Ishikawa (cell line): ENCODE measurements at regions not wholly inside any gene's neighbourhood (a gene's known extent, or its start where the extent isn't known, plus 50 kb on each side); places are given as distances from the start of the nearest gene placed in this dataset.

Experiments used
- CEBPB ChIP-seq: IDR thresholded peaks from 2 replicates; pipeline ENCODE4 v1.6.1; 2012
- CREB1 ChIP-seq: IDR thresholded peaks from 2 replicates; pipeline ENCODE4 v1.6.1; 2012; ENCODE audit warnings: low read depth
- EGR1 ChIP-seq: IDR thresholded peaks from 2 replicates; pipeline ENCODE4 v1.6.1; 2012
- EP300 ChIP-seq: IDR thresholded peaks from 2 replicates; pipeline ENCODE4 v1.6.1; 2012; ENCODE audit warnings: borderline replicate concordance
- FOXM1 ChIP-seq: IDR thresholded peaks from 2 replicates; pipeline ENCODE4 v1.6.1; 2012; ENCODE audit warnings: low read depth, borderline replicate concordance
- NFIC ChIP-seq: IDR thresholded peaks from 2 replicates; pipeline ENCODE4 v1.6.1; 2012
- RAD21 ChIP-seq: IDR thresholded peaks from 2 replicates; pipeline ENCODE4 v1.6.1; 2012; ENCODE audit warnings: low read depth
- TAF1 ChIP-seq: IDR thresholded peaks from 2 replicates; pipeline ENCODE4 v1.6.1; 2012; ENCODE audit warnings: low read depth, mild to moderate bottlenecking
- TCF12 ChIP-seq: IDR thresholded peaks from 2 replicates; pipeline ENCODE4 v1.6.1; 2012; ENCODE audit warnings: low read depth
- TEAD4 ChIP-seq: IDR thresholded peaks from 2 replicates; pipeline ENCODE4 v1.6.1; 2012
- USF1 ChIP-seq: IDR thresholded peaks from 2 replicates; pipeline ENCODE4 v1.6.1; 2012
- YY1 ChIP-seq: IDR thresholded peaks from 2 replicates; pipeline ENCODE4 v1.6.1; 2012; ENCODE audit warnings: low read depth
- ZBTB7A ChIP-seq: IDR thresholded peaks from 2 replicates; pipeline ENCODE4 v1.6.1; 2012; ENCODE audit warnings: low read depth
- TF ChIP-seq, protein P1 (sequence below): IDR thresholded peaks from 2 replicates; pipeline ENCODE4 v1.6.1; 2012
- TF ChIP-seq, protein P2 (sequence below): IDR thresholded peaks from 2 replicates; pipeline ENCODE4 v1.6.1; 2012; ENCODE audit warnings: low read depth, mild to moderate bottlenecking

GRCh38 chr4:12672303-12672702 lies 811.8 kb downstream of the RAB28 start:
- TF ChIP-seq ZBTB7A = no peak
- TF ChIP-seq, protein P1, sequence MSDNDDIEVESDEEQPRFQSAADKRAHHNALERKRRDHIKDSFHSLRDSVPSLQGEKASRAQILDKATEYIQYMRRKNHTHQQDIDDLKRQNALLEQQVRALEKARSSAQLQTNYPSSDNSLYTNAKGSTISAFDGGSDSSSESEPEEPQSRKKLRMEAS = no peak
- TF ChIP-seq, protein P2, sequence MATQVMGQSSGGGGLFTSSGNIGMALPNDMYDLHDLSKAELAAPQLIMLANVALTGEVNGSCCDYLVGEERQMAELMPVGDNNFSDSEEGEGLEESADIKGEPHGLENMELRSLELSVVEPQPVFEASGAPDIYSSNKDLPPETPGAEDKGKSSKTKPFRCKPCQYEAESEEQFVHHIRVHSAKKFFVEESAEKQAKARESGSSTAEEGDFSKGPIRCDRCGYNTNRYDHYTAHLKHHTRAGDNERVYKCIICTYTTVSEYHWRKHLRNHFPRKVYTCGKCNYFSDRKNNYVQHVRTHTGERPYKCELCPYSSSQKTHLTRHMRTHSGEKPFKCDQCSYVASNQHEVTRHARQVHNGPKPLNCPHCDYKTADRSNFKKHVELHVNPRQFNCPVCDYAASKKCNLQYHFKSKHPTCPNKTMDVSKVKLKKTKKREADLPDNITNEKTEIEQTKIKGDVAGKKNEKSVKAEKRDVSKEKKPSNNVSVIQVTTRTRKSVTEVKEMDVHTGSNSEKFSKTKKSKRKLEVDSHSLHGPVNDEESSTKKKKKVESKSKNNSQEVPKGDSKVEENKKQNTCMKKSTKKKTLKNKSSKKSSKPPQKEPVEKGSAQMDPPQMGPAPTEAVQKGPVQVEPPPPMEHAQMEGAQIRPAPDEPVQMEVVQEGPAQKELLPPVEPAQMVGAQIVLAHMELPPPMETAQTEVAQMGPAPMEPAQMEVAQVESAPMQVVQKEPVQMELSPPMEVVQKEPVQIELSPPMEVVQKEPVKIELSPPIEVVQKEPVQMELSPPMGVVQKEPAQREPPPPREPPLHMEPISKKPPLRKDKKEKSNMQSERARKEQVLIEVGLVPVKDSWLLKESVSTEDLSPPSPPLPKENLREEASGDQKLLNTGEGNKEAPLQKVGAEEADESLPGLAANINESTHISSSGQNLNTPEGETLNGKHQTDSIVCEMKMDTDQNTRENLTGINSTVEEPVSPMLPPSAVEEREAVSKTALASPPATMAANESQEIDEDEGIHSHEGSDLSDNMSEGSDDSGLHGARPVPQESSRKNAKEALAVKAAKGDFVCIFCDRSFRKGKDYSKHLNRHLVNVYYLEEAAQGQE = no peak
- no peak for TF ChIP-seq TCF12
- no peak for TF ChIP-seq USF1
- TF ChIP-seq EP300 = no peak
- TF ChIP-seq CEBPB = no peak
- no peak for TF ChIP-seq CREB1
- TF ChIP-seq YY1 = no peak
- TF ChIP-seq RAD21 = no peak
- no peak for TF ChIP-seq FOXM1
- no peak for TF ChIP-seq TEAD4
- no peak for TF ChIP-seq NFIC
- no peak for TF ChIP-seq EGR1
- TF ChIP-seq TAF1 = no peak

GRCh38 chr4:12658146-12658545 lies 826.0 kb downstream of the RAB28 start:
- TF ChIP-seq, protein P1 = no peak

GRCh38 chr4:12651876-12652275 lies 832.3 kb downstream of the RAB28 start:
- TF ChIP-seq FOXM1 (no peak), RAD21 (no peak), EP300 (no peak), TCF12 (no peak), TEAD4 (no peak), TAF1 (no peak), ZBTB7A (no peak), CEBPB (no peak), CREB1 (no peak), EGR1 (no peak), USF1 (no peak)
- TF ChIP-seq, protein P1 = no peak
- TF ChIP-seq, protein P2 = no peak

GRCh38 chr4:12645732-12646131 lies 838.4 kb downstream of the RAB28 start:
- TF ChIP-seq YY1 (no peak), EP300 (no peak), TEAD4 (no peak)
- TF ChIP-seq, protein P2 = peak; percentile 65; the same call in 1 of the 2 replicates

DNA sequence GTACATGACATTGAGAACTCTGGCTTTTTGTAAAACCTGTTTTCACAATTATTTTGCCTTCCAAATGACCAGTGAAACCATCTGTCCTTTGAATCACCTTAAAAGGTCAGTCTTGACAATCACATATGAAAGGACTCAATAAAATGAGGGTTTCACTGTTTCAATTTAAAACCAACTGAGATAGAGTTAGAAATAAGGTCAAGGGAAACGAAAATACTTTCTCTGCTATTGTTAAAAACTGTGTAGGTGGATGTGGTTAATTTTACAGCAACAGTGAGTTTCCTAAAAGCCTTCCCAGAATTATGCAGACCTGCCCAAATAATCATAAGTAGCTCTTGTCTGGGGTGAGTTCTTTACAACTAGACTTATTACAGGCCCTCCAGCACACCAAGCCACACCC lies 839.9 kb downstream of the RAB28 start:
- TF ChIP-seq NFIC = no peak
- no peak for TF ChIP-seq USF1
- TF ChIP-seq TCF12 = no peak
- TF ChIP-seq, protein P2 = no peak
- TF ChIP-seq FOXM1 = no peak
- TF ChIP-seq EGR1 = no peak
- TF ChIP-seq YY1 = no peak
- no peak for TF ChIP-seq CREB1
